ENCODE measurements at regions not wholly inside any gene's neighbourhood (a gene's known extent, or its start where the extent isn't known, plus 50 kb on each side); places are given as distances from the start of the nearest gene placed in this dataset.

- DNase-seq (ENCODE audit: low spot score), result no peak
- H3K27me3 ChIP-seq (replicated peaks; ENCODE audit: insufficient read depth, low read depth, low read length, poor library complexity), result no peaks in the 10 kb centered on the region
- intact Hi-C loops (cut with micrococcal nuclease; ENCODE audit: unreplicated experiment), result no loop called here
- ChIA-PET CTCF (no interaction called here), POLR2A (ENCODE audit: low non-redundant PET) (no interaction called here)
- H3K27ac ChIP-seq (ENCODE audit: low read depth, low read length, poor library complexity, severe bottlenecking), result no peak overlapping the region
- BruUV-seq (replicated peaks), result no TSS peak
- H3K4me1 ChIP-seq (ENCODE audit: insufficient read depth, low read length, poor library complexity, severe bottlenecking), result no peaks in the 10 kb centered on the region
- H3K9me3 ChIP-seq (ENCODE audit: low read depth, low read length, poor library complexity, severe bottlenecking), result no peaks in the 10 kb centered on the region
- TF ChIP-seq, protein P1, sequence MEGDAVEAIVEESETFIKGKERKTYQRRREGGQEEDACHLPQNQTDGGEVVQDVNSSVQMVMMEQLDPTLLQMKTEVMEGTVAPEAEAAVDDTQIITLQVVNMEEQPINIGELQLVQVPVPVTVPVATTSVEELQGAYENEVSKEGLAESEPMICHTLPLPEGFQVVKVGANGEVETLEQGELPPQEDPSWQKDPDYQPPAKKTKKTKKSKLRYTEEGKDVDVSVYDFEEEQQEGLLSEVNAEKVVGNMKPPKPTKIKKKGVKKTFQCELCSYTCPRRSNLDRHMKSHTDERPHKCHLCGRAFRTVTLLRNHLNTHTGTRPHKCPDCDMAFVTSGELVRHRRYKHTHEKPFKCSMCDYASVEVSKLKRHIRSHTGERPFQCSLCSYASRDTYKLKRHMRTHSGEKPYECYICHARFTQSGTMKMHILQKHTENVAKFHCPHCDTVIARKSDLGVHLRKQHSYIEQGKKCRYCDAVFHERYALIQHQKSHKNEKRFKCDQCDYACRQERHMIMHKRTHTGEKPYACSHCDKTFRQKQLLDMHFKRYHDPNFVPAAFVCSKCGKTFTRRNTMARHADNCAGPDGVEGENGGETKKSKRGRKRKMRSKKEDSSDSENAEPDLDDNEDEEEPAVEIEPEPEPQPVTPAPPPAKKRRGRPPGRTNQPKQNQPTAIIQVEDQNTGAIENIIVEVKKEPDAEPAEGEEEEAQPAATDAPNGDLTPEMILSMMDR (conservative IDR thresholded peaks at IDR 0.05; ENCODE audit: low read depth, low read length), result no peak
- TF ChIP-seq EZH2 (IDR thresholded peaks at IDR 0.05; ENCODE audit: borderline replicate concordance, low read depth, low read length, poor library complexity, severe bottlenecking), result no peak
- H3K4me3 ChIP-seq (ENCODE audit: low read depth, low read length, poor library complexity, severe bottlenecking), result no peak overlapping the region
- H3K36me3 ChIP-seq (ENCODE audit: insufficient read depth, low read length, poor library complexity, severe bottlenecking), result no peaks in the 10 kb centered on the region
Measured at GRCh38 chr3:87719060-87719459, 339.7 kb downstream of the CGGBP1 start.

GRCh38 chr3:87710511-87710910, 348.3 kb downstream of the CGGBP1 start:
- intact Hi-C loops (cut with micrococcal nuclease; ENCODE audit: unreplicated experiment), result no loop called here
- ChIA-PET CTCF (no interaction called here), POLR2A (ENCODE audit: low non-redundant PET) (no interaction called here)
- TF ChIP-seq, protein P1 (conservative IDR thresholded peaks at IDR 0.05; ENCODE audit: low read depth, low read length), result no peak
- TF ChIP-seq EZH2 (IDR thresholded peaks at IDR 0.05; ENCODE audit: borderline replicate concordance, low read depth, low read length, poor library complexity, severe bottlenecking), result no peak
- DNase-seq (ENCODE audit: low spot score), result no peak
- H3K4me1 ChIP-seq (ENCODE audit: insufficient read depth, low read length, poor library complexity, severe bottlenecking), result no peaks in the 10 kb centered on the region
- no peak overlapping the region for H3K27ac ChIP-seq (ENCODE audit: low read depth, low read length, poor library complexity, severe bottlenecking)
- H3K27me3 ChIP-seq (replicated peaks; ENCODE audit: insufficient read depth, low read depth, low read length, poor library complexity), result no peaks in the 10 kb centered on the region
- H3K4me3 ChIP-seq (ENCODE audit: low read depth, low read length, poor library complexity, severe bottlenecking), result no peak overlapping the region
- no peaks in the 10 kb centered on the region for H3K36me3 ChIP-seq (ENCODE audit: insufficient read depth, low read length, poor library complexity, severe bottlenecking)
- H3K9me3 ChIP-seq (ENCODE audit: low read depth, low read length, poor library complexity, severe bottlenecking), result peaks cover 6% of the 10 kb centered on the region
- no TSS peak for BruUV-seq (replicated peaks)

GRCh38 chr3:87710028-87710427, 348.8 kb downstream of the CGGBP1 start:
- no peak overlapping the region for H3K27ac ChIP-seq (ENCODE audit: low read depth, low read length, poor library complexity, severe bottlenecking)
- POLR2A ChIA-PET (ENCODE audit: low non-redundant PET), result no interaction called here
- no peak overlapping the region for H3K4me3 ChIP-seq (ENCODE audit: low read depth, low read length, poor library complexity, severe bottlenecking)
- BruUV-seq (replicated peaks), result no TSS peak
- TF ChIP-seq, protein P1 (conservative IDR thresholded peaks at IDR 0.05; ENCODE audit: low read depth, low read length), result no peak
- no peak for TF ChIP-seq EZH2 (IDR thresholded peaks at IDR 0.05; ENCODE audit: borderline replicate concordance, low read depth, low read length, poor library complexity, severe bottlenecking)
- H3K9me3 ChIP-seq (ENCODE audit: low read depth, low read length, poor library complexity, severe bottlenecking), result peaks cover 6% of the 10 kb centered on the region
- no peaks in the 10 kb centered on the region for H3K4me1 ChIP-seq (ENCODE audit: insufficient read depth, low read length, poor library complexity, severe bottlenecking)
- no peak for DNase-seq (ENCODE audit: low spot score)
- CTCF ChIA-PET, result no interaction called here
- no peaks in the 10 kb centered on the region for H3K36me3 ChIP-seq (ENCODE audit: insufficient read depth, low read length, poor library complexity, severe bottlenecking)
- intact Hi-C loops (cut with micrococcal nuclease; ENCODE audit: unreplicated experiment), result no loop called here
- H3K27me3 ChIP-seq (replicated peaks; ENCODE audit: insufficient read depth, low read depth, low read length, poor library complexity), result no peaks in the 10 kb centered on the region
